ENCODE measurements at regions not wholly inside any gene's neighbourhood (a gene's known extent, or its start where the extent isn't known, plus 50 kb on each side); places are given as distances from the start of the nearest gene placed in this dataset.

DNA sequence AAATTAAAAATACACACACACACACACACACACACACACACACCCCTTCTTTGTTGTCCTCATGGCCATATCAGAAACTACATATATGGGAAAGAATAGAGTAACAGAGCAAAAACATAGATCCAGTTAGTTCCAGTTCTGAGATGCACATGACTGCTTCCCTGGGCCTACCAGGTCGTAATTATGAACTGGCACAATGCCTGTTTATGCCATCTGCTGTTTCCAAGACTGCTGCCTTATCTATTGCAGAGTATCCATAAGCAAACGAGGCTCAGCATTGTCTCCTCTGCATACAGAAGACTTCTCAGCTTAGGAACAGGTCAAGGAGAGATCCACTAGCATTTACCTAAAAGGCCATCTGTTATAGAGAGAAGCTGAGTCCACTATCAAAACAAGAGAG lies 789.0 kb downstream of the TECRL start:
- DNase-seq (ENCODE audit: low read depth) = no peak
- TF ChIP-seq, protein P1, sequence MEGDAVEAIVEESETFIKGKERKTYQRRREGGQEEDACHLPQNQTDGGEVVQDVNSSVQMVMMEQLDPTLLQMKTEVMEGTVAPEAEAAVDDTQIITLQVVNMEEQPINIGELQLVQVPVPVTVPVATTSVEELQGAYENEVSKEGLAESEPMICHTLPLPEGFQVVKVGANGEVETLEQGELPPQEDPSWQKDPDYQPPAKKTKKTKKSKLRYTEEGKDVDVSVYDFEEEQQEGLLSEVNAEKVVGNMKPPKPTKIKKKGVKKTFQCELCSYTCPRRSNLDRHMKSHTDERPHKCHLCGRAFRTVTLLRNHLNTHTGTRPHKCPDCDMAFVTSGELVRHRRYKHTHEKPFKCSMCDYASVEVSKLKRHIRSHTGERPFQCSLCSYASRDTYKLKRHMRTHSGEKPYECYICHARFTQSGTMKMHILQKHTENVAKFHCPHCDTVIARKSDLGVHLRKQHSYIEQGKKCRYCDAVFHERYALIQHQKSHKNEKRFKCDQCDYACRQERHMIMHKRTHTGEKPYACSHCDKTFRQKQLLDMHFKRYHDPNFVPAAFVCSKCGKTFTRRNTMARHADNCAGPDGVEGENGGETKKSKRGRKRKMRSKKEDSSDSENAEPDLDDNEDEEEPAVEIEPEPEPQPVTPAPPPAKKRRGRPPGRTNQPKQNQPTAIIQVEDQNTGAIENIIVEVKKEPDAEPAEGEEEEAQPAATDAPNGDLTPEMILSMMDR (conservative IDR thresholded peaks at IDR 0.05; ENCODE audit: low read depth, low read length) = no peak

DNA sequence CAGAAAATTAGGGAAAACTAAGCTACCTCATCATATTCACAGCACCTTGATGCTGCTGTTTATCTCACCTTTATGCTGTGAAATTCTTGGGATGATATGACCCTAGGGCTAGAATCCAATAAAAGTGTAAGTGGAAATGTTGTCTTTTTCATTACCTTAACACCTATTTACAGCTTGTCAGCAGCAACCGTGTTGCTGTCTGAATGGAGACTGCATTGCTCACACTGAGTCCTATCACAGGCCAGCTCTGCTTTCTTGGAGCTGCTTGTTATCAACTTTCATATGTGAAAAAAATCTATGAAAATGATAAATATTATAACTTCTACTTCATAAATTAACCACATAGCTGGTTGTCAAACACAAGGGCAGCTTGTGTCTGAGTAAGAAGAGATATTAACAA lies 789.5 kb downstream of the TECRL start:
- no peak overlapping the region for H3K4me3 ChIP-seq (ENCODE audit: low read depth, low read length)
- TF ChIP-seq, protein P1 (conservative IDR thresholded peaks at IDR 0.05; ENCODE audit: low read depth, low read length) = no peak
- DNase-seq (ENCODE audit: low read depth) = no peak

More for the DNA sequence above, 789.0 kb downstream of the TECRL start:
- no peak overlapping the region for H3K4me3 ChIP-seq (ENCODE audit: low read depth, low read length)

DNA sequence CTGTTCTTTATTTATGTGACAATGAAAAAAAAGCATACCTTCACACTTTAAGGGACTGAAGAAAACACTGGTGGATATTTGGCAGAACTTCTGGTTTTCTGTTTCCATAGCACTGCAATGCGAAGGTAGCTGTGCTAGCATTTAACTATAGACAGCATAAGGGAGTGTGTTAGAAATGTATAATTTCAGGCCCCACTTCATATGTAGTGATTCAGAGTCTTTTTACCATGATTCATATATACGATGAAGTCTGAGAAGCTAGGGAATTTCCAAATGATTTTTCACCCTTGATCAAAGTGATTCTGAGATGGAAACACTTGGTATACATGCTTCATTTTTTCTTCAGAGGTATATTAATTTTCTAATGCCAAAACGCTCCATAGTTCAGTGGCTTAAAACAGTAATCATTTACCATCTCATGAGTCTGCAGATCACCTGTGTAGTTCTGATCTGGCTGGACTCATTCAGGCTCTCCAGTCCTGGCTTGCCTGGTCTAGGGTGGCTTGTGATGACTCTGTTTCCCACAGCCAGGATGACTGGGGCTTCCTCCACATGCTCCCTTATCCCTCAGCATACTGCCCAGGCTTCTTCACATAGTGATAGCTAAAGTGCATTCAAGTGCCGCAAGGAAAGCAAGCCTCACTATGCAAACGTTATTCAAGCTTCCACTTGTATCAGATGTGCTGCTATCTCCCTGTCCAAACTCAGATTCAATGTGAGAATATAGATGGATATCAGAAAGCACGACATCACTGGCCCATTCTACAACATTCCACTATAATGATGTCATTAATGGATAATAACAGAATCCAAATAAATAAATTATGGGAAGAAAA lies 790.1 kb downstream of the TECRL start:
- TF ChIP-seq, protein P1 (conservative IDR thresholded peaks at IDR 0.05; ENCODE audit: low read depth, low read length) = no peak
- H3K4me3 ChIP-seq (ENCODE audit: low read depth, low read length) = no peak overlapping the region
- DNase-seq (ENCODE audit: low read depth) = no peak

DNA sequence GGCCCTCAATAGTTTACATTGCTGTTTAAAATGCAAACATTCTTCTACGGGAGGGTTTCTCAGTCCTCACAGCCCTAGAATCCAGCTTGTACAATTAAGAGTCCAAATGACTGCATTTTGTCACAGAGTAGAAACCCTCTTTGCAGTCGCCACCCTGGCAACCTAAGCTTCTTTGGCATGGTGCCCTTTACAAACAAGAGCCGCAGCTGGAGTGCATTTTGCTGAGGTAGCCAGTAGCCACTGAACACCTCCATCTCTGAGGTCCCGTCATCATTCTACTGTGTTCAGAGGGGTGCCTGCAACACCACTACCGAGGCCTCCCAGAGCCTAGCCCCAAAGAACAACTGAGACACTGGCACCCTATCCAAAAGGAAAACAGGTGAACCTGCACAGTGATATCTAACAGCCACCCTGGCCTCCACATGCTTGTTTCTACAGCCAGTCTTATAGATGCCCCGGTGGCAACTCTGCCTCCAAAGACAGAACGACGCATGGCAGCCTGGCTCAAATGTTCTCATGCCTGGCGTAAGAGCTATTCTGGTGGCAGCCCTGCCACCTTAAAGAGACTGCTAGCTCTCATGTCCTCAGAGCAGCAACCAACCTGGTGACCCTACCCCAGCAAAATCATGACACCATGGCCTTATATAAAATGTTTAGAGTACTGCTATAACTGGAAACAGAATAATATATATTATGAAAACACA lies 801.9 kb downstream of the TECRL start:
- H3K4me3 ChIP-seq (ENCODE audit: low read depth, low read length) = no peak overlapping the region
- TF ChIP-seq, protein P1 (conservative IDR thresholded peaks at IDR 0.05; ENCODE audit: low read depth, low read length) = no peak
- no peak for DNase-seq (ENCODE audit: low read depth)

DNA sequence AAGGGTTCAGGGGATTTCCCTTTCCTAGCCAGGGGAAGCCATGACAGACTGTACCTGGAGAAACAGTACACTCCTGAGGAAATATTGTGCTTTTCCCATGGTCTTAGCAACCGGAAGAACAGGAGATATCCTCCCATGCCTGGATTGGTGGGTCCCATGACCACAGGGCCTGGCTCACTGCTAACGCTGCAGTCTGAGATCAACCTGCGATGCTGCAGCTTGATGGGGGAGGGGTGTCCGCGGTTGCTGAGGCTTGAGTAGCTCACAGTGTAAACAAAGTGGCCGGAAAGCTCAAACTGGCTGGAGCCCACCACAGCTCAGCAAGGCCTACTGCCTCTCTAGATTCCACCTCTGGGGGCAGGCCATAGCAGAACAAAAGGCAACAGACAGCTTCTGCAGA lies 819.5 kb downstream of the TECRL start:
- H3K4me3 ChIP-seq (ENCODE audit: low read depth, low read length) = no peak overlapping the region
- no peak for DNase-seq (ENCODE audit: low read depth)
- TF ChIP-seq, protein P1 (conservative IDR thresholded peaks at IDR 0.05; ENCODE audit: low read depth, low read length) = no peak

DNA sequence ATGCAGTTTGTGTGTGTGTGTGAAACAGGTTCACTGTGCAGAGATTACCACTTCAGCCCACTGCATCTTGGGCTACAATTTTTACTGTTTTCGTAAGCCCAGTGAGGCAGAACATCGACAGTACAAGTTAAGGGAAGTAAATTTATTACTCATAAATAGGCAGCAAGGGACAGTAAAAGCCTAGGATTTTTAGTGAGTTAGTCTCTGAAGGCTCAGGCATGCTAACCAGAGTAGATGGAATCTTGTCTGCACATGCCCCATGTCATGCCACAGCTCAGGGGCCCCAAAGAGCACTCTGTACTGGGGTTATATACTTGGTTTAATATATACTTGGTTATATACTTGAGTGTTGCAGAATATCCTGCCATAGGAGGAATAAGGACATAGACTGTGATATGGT lies 825.7 kb downstream of the TECRL start:
- TF ChIP-seq, protein P1 (conservative IDR thresholded peaks at IDR 0.05; ENCODE audit: low read depth, low read length) = no peak
- no peak for DNase-seq (ENCODE audit: low read depth)
- no peak overlapping the region for H3K4me3 ChIP-seq (ENCODE audit: low read depth, low read length)

Data from choroid plexus epithelial cell (primary cell).